AG10803 (cell line): ENCODE measurements at regions not wholly inside any gene's neighbourhood (a gene's known extent, or its start where the extent isn't known, plus 50 kb on each side); places are given as distances from the start of the nearest gene placed in this dataset.

Experiments
- DNase-seq: peaks from one replicate; pipeline ENCODE4 v3.0.0; 2010; ENCODE audit warnings: low read depth
- H3K4me3 ChIP-seq: 2 replicates; pipeline ENCODE4 v1.5.1; 2011; ENCODE audit warnings: mild to moderate bottlenecking, low read length, control low read depth
- TF ChIP-seq, protein P1 (sequence below): conservative IDR thresholded peaks from 2 replicates; pipeline ENCODE4 v1.5.1; 2011; ENCODE audit warnings: mild to moderate bottlenecking, low read length, control low read depth, inconsistent platforms

DNA sequence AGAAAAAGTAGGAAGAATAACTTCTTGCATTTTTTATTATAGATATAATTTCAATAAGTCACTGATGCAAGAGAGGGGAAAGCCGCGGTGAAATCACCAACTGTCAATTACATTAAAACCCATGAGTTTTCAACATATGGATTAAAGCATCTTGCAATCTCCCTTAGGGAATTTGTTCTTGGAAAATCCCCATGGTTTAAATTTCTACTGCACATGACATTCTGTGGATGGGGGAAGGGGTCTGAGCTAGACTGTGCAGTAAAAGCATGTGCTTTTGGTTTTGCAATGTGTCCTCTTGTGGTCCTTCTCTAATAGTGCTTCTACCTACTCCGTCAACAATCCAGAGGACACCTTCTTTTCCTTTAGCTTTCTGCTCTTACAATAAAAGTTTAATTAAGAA is 894.0 kb downstream of the DCDC2C start:
- H3K4me3 ChIP-seq, result no peak overlapping the region
- DNase-seq, result no peak
- TF ChIP-seq, protein P1, sequence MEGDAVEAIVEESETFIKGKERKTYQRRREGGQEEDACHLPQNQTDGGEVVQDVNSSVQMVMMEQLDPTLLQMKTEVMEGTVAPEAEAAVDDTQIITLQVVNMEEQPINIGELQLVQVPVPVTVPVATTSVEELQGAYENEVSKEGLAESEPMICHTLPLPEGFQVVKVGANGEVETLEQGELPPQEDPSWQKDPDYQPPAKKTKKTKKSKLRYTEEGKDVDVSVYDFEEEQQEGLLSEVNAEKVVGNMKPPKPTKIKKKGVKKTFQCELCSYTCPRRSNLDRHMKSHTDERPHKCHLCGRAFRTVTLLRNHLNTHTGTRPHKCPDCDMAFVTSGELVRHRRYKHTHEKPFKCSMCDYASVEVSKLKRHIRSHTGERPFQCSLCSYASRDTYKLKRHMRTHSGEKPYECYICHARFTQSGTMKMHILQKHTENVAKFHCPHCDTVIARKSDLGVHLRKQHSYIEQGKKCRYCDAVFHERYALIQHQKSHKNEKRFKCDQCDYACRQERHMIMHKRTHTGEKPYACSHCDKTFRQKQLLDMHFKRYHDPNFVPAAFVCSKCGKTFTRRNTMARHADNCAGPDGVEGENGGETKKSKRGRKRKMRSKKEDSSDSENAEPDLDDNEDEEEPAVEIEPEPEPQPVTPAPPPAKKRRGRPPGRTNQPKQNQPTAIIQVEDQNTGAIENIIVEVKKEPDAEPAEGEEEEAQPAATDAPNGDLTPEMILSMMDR, result no peak

DNA sequence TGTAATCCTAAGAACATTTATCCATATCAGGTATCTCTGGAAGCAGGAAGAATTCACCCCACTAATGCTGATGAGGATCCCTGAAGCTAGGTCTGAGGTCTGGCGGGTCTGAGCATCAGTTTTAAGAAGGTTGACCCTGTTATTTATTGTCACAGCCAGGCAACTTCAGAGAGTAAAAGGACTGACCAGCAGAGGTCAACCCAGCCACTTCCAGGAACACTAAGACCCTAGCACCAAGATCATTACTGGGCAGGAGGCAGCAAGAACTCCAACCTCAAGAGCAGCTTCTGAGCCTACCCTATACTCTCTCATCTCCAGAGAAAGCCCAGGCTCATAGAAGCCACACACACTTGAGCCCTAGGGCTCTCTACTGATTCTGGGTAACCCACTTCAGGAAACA is 901.4 kb downstream of the DCDC2C start:
- no peak for DNase-seq
- no peak overlapping the region for H3K4me3 ChIP-seq
- TF ChIP-seq, protein P1, result no peak

DNA sequence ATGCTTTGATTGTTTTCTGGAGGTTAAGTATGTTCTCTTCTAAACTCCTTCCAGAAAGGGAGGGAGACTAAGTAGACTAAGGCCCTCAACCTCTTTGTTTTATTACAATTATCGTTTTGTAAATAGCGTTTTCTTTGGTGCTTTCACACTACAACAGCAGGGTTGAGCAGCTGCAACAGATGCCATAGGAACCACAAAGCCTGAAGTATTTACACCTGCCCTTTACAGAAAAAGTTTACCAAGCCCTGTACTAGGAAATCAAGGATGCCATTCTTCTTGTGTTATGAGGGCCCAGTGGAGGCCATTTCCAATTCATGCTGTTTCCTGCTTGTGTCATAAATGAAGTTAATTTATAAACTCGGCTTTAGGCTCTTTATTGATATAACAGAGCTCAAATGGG is 914.8 kb downstream of the DCDC2C start:
- DNase-seq, result no peak
- TF ChIP-seq, protein P1, result no peak
- H3K4me3 ChIP-seq, result no peak overlapping the region

DNA sequence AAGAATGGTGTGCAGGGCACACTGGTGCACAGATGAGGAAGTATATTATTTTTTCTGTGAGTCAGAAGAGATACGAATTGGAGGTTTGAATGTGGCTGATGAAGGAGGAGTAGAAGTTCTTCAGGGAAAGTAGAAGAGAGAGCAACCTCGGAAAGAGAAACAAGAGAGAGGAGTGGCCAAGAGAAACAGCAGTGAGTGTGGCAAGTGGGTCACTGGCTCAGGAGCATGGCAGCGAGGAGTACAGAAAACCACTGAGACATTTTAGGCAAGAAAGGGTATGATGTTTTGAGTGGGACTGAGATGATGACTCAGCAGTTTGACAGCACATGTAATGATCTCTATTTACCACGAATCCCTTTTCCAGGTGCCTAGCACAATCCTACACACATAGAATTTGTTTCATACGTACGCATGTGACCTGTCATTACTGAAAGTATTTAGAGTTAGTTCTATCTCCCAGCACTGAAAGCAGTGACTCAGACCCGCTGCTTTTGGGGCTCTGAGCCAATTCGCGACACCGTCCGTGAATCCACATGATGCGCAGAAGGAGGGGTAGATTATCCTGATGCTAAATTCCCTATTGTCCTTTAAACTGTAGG is 915.4 kb downstream of the DCDC2C start:
- no peak overlapping the region for H3K4me3 ChIP-seq
- TF ChIP-seq, protein P1, result no peak
- no peak for DNase-seq

DNA sequence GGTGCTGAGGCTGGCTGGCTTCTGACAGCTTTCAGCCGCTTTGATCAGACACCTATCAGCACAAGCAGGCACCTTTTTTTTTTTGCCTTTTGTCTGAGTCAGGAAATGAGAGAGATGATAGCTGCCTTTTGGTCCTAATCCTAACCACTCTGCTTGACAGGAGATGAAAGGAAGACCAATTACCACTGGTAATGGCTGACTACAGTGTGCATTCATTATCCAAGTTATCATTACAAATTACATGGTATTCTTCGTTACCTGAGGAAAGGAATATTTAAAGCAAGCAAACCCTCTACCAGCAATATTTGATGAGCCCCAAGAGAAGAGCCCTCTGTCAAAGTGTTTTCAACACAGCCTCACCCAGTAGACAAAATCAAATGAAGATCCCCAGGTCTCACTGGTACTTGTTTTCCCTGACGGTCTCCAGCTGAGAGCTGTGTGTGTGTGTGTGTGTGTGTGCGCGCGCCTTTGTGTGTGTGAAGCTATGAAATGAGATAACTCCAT is 925.7 kb downstream of the DCDC2C start:
- no peak overlapping the region for H3K4me3 ChIP-seq
- no peak for DNase-seq
- TF ChIP-seq, protein P1, result no peak

GRCh38 chr2:4635289-4635688 is 931.9 kb downstream of the DCDC2C start:
- TF ChIP-seq, protein P1, result no peak
- DNase-seq, result no peak
- no peak overlapping the region for H3K4me3 ChIP-seq

GRCh38 chr2:4653991-4654390 is 950.6 kb downstream of the DCDC2C start:
- TF ChIP-seq, protein P1, result no peak
- no peak overlapping the region for H3K4me3 ChIP-seq
- no peak for DNase-seq
